ENCODE measurements at regions not wholly inside any gene's neighbourhood (a gene's known extent, or its start where the extent isn't known, plus 50 kb on each side); places are given as distances from the start of the nearest gene placed in this dataset.
"Not testable (repeated sequence)": the region's sequence is repeated elsewhere in the genome, so short reads cannot be mapped to it uniquely, and the experiment has no call there.

DNA sequence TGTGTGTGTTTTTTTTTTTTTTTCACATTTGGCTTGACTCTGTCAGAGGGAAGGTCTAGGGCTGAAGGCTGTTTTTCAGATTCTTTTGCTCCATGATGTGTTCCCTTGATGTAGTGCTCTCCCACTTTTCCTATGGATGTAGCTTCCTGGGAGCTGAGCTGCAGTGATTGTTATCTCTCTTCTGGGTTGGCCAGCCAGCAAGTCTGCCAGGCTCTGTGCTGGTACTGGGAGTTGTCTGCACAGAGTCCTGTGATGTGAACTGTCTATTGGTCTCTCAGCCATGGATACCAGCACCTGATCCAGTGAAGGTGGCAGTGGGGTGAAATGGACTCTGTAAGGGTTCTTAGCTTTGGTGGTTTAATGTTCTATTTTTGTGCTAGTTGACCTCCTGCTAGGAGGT is 377.4 kb upstream of the MAN1A1 start:
- not testable (repeated sequence) for DNase-seq (ENCODE audit: low read depth)

- no peak for DNase-seq (ENCODE audit: low read depth)
Observed at GRCh38 chr6:119726086-119726485, 376.5 kb upstream of the MAN1A1 start.

DNA sequence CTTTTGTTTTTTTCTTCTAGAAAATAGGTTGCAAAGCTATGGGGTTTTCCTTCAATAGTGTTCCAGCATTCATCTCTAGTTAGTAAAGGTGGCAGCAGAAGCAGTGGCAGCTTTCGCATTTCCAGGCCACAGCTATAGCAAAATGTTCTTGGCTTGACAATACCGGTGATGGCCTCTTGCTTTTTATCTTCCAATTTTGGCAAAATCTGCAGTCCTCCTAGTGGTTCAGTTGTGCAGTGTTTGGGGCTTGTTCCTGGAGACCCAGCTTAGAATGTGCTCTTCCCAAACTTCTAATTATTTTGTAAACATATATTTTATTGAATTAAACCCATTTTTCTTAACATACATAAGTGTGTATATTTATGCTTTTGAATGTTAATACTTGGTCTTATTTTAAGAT is 370.6 kb upstream of the MAN1A1 start:
- DNase-seq (ENCODE audit: low read depth), result no peak

DNA sequence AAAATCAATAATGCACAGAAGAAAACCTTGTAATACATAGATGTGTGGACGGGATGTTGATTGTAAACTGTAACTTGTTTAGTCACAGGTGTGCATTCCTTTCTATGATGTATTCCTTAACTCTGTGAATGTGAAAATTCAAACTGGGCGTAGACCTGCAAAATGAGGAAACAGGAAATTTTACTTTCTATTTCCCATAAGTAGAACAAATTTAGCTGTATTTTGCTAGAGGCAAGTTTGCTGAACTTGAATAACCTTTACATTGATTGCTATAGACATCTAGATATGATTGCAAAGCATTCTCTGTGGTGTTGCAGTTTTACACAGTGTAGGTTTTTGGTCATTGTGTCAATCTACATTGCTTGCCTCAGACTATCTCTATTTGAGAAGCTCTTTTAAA is 368.4 kb upstream of the MAN1A1 start:
- DNase-seq (ENCODE audit: low read depth), result no peak

- no peak for DNase-seq (ENCODE audit: low read depth)
Observed at GRCh38 chr6:119716668-119717270, 367.2 kb upstream of the MAN1A1 start.

DNA sequence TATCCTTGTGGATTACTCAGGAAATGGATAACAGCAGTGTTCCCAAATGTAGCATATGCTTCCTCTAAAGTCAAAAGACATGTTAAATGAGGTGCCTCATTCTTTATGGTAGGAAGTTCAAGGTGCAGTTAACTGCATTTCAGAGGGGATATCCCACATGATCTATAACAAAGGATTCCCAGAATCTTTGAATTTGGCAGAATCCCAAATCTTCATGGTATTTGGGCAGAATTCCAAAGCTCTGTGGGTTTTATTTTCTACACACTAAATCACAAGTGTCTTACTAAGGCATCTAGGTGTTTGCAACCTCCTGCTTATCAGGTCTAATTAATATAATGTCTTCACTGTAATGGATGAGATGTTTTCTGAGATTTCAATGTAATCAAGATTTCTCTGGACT is 364.3 kb upstream of the MAN1A1 start:
- no peak for DNase-seq (ENCODE audit: low read depth)

DNA sequence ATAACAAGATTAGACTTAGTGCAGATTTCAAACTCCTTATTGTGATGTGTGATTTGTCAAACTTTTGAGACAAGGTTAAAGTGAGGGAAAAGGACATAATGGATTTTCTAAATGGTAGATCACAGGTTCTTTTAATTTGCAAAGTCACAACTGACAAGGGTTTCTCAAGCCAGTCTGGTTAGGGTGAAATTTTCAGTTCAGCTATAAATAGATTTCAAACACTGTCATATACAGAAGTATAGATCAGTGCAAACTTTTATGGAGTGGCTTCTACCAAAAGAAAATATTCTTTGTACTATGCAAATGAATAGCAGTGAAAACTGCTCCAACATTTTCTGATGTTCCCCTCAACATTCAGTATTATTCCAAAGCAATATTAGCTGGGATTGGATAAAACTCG is 337.1 kb upstream of the MAN1A1 start:
- no peak for DNase-seq (ENCODE audit: low read depth)

- no peak for DNase-seq (ENCODE audit: low read depth)
Observed at GRCh38 chr6:119686240-119686639, 336.7 kb upstream of the MAN1A1 start.

DNA sequence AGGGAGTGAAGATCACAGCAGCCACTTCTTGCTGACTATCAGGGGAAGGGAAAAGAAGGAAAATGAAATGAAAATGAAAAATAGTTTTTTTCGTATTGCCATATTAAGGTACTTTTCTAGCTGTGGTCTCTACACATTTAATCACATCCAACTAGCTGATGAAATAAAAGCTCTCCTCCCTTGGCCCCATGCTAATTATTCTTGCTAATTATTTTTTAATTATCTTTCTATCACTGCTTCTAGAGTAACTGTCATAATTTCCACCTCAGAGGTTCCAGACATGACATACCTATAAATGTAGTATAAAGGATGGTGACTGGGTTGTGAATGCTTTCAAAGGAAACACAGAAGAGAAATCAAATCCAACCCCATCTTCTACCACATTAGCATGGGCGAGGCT is 334.1 kb upstream of the MAN1A1 start:
- no peak for DNase-seq (ENCODE audit: low read depth)

- DNase-seq (ENCODE audit: low read depth), result no peak
Observed at GRCh38 chr6:119683031-119683430, 333.5 kb upstream of the MAN1A1 start.

- DNase-seq (ENCODE audit: low read depth), result no peak
Observed at GRCh38 chr6:119678961-119679360, 329.4 kb upstream of the MAN1A1 start.

GRCh38 chr6:119677384-119677783 is 327.8 kb upstream of the MAN1A1 start:
- no peak for DNase-seq (ENCODE audit: low read depth)

DNA sequence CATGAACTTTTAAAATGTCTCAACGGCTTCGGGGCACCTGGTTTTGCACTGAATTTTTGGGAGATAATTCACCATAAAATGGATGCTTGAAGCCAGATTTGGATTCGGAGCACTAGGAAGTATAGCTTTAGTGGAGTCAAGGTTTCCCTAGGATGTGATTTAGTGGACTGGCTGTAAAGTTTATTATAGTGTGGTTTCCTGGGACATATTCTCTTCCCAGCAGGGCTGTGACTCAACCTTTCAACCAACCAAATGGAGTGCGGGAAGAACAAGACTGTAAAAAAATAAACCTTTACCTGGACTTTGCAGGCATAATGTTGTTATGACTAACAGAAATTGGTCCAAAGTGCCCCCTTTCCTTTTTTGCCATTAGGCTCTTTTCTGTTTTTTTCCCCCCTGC is 327.4 kb upstream of the MAN1A1 start:
- no peak for DNase-seq (ENCODE audit: low read depth)

- no peak for DNase-seq (ENCODE audit: low read depth)
Observed at GRCh38 chr6:119676230-119676629, 326.7 kb upstream of the MAN1A1 start.

- DNase-seq (ENCODE audit: low read depth), result no peak
Observed at GRCh38 chr6:119673741-119674140, 324.2 kb upstream of the MAN1A1 start.

DNA sequence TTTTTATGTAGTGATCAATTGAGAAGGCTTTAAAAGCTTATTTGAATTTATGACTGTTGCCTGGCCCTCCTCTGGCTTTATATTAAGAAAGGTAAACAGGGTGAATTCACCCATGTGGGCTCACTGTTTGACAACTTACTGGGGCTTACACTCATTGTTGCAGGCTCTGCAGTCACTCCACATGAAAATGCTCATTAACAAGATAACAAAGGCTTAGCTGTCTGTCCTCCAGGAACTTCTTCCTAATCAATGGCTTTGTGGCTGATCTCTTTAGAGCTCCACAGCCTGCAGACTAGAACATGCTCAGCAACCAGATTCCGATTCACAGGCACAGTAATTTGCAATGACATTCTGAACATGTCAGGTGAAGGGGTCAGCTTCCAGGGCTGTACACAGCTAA is 323.2 kb upstream of the MAN1A1 start:
- no peak for DNase-seq (ENCODE audit: low read depth)

DNA sequence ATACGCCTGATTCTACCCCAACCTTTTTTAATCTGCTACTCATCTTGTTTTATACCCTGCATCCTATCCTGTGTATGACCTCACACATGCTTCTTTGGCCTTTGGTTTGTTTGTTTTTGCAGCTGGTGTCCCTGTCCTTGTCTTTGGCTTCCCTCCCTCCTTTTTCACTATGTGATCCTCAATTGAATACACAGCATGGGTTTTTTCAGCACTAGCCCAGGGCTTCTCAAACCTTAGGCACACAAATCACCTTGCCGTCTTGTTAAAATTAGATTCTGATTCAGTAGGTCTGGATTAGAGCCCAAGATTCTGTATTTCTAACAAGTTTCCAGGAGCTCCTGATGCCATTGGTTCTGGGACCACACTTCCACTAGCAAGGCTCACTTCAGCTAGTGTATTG is 321.5 kb upstream of the MAN1A1 start:
- DNase-seq (ENCODE audit: low read depth), result no peak

GRCh38 chr6:119669221-119669620 is 319.7 kb upstream of the MAN1A1 start:
- DNase-seq (ENCODE audit: low read depth), result no peak

DNA sequence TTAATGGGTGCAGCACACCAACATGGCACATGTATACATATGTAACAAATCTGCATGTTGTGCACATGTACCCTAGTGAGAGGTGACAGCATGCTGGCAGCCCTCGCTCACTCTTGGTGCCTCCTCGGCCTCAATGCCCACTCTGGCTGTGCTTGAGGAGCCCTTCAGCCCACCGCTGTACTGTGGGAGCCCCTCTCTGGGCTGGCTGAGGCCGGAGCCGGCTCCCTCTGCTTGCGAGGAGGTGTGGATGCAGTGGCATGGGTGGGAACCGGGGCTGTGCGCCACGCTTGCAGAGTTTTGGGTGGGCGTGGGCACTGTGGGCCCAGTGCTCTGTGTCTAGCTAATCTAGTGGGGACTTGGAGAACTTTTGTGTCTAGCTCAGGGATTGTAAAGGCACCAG is 315.9 kb upstream of the MAN1A1 start:
- not testable (repeated sequence) for DNase-seq (ENCODE audit: low read depth)

GRCh38 chr6:119661628-119662027 is 312.1 kb upstream of the MAN1A1 start:
- DNase-seq (ENCODE audit: low read depth), result no peak

DNA sequence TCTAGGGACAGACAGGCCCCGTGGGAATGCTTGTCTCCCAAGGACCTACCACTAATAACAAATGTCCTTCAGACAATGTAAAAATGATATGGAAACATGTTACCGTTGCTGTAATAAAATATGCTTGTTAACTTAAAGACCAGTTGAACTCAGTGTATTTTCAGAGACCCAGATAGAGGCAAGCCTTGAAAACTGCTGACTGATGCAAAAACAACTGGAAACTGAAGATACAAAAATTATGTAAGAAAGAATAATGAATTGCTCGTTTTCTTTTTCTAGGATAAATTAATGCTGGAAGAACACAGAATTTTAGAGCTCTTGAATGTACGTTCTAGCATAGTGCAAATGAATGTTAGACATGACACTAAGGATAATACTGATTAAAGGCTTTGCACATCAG is 311.5 kb upstream of the MAN1A1 start:
- DNase-seq (ENCODE audit: low read depth), result no peak

DNA sequence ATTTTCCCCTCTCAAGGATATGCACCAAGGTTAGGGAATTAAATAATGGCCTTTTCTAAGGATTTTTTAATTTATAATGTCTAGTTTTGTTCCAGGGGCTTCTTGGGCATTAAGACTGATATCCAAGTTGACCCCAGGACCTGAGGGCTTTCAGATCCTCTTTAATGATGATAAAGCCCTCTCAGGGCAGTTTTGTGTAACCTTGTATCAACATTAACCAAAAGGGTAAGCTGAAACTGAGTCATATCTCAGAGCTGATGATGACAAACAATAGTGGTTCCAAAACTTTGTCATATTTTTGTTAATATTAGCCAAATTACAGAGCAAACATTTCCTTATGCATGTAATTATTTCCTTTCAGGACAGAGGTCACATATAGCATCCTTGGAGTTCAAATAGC is 309.4 kb upstream of the MAN1A1 start:
- no peak for DNase-seq (ENCODE audit: low read depth)

DNA sequence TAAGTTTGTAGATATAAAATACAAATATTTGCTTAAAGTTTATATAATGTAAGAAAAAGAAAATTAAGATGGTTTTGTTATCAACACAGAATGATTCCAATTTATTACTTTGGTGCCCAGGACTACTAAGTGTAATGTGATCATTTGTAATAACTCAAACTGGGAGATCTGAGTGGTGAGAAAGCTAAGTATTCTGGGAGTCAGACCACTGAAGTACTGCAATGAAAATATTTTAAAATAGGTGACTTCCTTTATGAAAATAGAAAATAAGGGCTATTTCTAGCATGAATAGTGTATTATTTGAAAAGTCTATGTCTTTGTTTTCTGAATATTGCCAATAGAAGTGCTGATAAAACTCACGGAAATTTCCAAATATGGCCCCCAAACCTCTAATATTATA is 305.6 kb upstream of the MAN1A1 start:
- DNase-seq (ENCODE audit: low read depth), result no peak

DNA sequence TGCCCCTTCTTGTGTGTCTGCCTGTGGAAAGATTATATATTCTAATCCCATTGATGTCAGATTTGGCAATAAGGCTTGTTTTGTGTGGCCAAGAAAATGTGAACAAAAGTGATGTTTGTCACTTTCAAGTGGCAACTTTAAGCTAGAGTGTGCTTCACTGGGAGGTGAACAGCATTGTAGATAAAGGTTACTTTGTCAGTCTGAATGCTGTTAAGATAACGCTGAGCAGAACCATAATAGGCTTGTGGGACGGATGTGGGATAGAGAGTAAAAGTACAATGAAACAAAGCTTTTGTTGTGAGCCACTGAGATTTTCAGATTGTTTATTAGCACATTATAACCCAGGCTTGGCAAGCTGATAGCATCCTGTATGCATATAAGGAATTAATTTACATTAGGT is 303.8 kb upstream of the MAN1A1 start:
- no peak for DNase-seq (ENCODE audit: low read depth)

GRCh38 chr6:119649531-119649930 is 300.0 kb upstream of the MAN1A1 start:
- DNase-seq (ENCODE audit: low read depth), result no peak

Data from HS-27A (cell line).